ENCODE measurements at regions not wholly inside any gene's neighbourhood (a gene's known extent, or its start where the extent isn't known, plus 50 kb on each side); places are given as distances from the start of the nearest gene placed in this dataset.

GRCh38 chr1:68551459-68551858 lies 54.6 kb upstream of the DEPDC1 start:
- no peak for DNase-seq (ENCODE audit: low read depth in 2 of 2)

GRCh38 chr1:68558321-68559026 lies 61.6 kb upstream of the DEPDC1 start:
- no peak for DNase-seq (ENCODE audit: low read depth in 2 of 2)

GRCh38 chr1:68565923-68566322 lies 69.0 kb upstream of the DEPDC1 start:
- no peak for DNase-seq (ENCODE audit: low read depth in 2 of 2)

GRCh38 chr1:68570871-68571270 lies 74.0 kb upstream of the DEPDC1 start:
- DNase-seq (ENCODE audit: low read depth in 2 of 2): no peak

GRCh38 chr1:68571454-68572235 lies 74.8 kb upstream of the DEPDC1 start:
- DNase-seq (ENCODE audit: low read depth in 2 of 2): no peak

- DNase-seq (ENCODE audit: low read depth in 2 of 2): no peak
These were observed 88.5 kb upstream of the DEPDC1 start for GRCh38 chr1:68585351-68585750.

- no peak for DNase-seq (ENCODE audit: low read depth in 2 of 2)
These were observed 89.9 kb upstream of the DEPDC1 start for GRCh38 chr1:68586766-68587165.

GRCh38 chr1:68588304-68588703 lies 91.4 kb upstream of the DEPDC1 start:
- no peak for DNase-seq (ENCODE audit: low read depth in 2 of 2)

- no peak for DNase-seq (ENCODE audit: low read depth in 2 of 2)
These were observed 93.6 kb upstream of the DEPDC1 start for GRCh38 chr1:68590473-68590872.

GRCh38 chr1:68594851-68595250 lies 98.0 kb upstream of the DEPDC1 start:
- DNase-seq (ENCODE audit: low read depth in 2 of 2): no peak

GRCh38 chr1:68600049-68600661 lies 103.3 kb upstream of the DEPDC1 start:
- DNase-seq (ENCODE audit: low read depth in 2 of 2): no peak

- DNase-seq (ENCODE audit: low read depth in 2 of 2): no peak
These were observed 111.4 kb upstream of the DEPDC1 start for GRCh38 chr1:68608289-68608688.

- DNase-seq (ENCODE audit: low read depth in 2 of 2): no peak
These were observed 118.4 kb upstream of the DEPDC1 start for GRCh38 chr1:68615312-68615711.

GRCh38 chr1:68617942-68618341 lies 121.1 kb upstream of the DEPDC1 start:
- DNase-seq (ENCODE audit: low read depth in 2 of 2): no peak

- DNase-seq (ENCODE audit: low read depth in 2 of 2): no peak
These were observed 123.7 kb upstream of the DEPDC1 start for GRCh38 chr1:68620571-68620970.

GRCh38 chr1:68623700-68624099 lies 126.8 kb upstream of the DEPDC1 start:
- no peak for DNase-seq (ENCODE audit: low read depth in 2 of 2)

GRCh38 chr1:68624233-68624632 lies 127.4 kb upstream of the DEPDC1 start:
- DNase-seq (ENCODE audit: low read depth in 2 of 2): no peak

- DNase-seq (ENCODE audit: low read depth in 2 of 2): no peak
These were observed 128.7 kb upstream of the DEPDC1 start for GRCh38 chr1:68625624-68626023.

- no peak for DNase-seq (ENCODE audit: low read depth in 2 of 2)
These were observed 136.4 kb upstream of the DEPDC1 start for GRCh38 chr1:68633141-68633919.

- DNase-seq (ENCODE audit: low read depth in 2 of 2): no peak
These were observed 147.6 kb upstream of the DEPDC1 start for GRCh38 chr1:68644504-68644903.

GRCh38 chr1:68651115-68651514 lies 154.2 kb upstream of the DEPDC1 start:
- no peak for DNase-seq (ENCODE audit: low read depth in 2 of 2)

GRCh38 chr1:68653882-68654281 lies 157.0 kb upstream of the DEPDC1 start:
- DNase-seq (ENCODE audit: low read depth in 2 of 2): no peak

Data from fibroblast of skin of left quadriceps (primary cell).